ENCODE measurements at regions not wholly inside any gene's neighbourhood (a gene's known extent, or its start where the extent isn't known, plus 50 kb on each side); places are given as distances from the start of the nearest gene placed in this dataset.

DNA sequence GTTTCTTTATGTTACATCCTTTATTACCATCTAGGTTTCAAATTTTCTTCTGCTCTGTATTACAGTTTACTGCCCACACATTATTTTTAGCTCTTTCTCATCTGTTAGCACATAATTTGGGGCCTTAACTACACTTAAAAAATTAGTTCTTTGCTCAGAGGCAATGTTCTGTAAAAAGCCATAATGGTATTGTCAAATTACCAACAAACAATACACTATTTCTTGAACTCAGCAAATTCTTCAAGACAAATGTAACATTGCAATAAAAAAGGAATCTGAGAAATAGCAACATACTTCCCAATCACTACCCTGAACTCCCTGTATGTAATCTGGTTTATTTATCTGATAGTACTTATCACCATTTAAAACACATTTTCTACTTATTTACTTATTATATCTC is 448.6 kb upstream of the OPRM1 start:
- TF ChIP-seq POLR2A (IDR thresholded peaks at IDR 0.05): no peak
- TF ChIP-seq, protein P1, sequence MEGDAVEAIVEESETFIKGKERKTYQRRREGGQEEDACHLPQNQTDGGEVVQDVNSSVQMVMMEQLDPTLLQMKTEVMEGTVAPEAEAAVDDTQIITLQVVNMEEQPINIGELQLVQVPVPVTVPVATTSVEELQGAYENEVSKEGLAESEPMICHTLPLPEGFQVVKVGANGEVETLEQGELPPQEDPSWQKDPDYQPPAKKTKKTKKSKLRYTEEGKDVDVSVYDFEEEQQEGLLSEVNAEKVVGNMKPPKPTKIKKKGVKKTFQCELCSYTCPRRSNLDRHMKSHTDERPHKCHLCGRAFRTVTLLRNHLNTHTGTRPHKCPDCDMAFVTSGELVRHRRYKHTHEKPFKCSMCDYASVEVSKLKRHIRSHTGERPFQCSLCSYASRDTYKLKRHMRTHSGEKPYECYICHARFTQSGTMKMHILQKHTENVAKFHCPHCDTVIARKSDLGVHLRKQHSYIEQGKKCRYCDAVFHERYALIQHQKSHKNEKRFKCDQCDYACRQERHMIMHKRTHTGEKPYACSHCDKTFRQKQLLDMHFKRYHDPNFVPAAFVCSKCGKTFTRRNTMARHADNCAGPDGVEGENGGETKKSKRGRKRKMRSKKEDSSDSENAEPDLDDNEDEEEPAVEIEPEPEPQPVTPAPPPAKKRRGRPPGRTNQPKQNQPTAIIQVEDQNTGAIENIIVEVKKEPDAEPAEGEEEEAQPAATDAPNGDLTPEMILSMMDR (IDR thresholded peaks at IDR 0.05): no peak
